ENCODE measurements at regions not wholly inside any gene's neighbourhood (a gene's known extent, or its start where the extent isn't known, plus 50 kb on each side); places are given as distances from the start of the nearest gene placed in this dataset.

- TF ChIP-seq CTCF (IDR thresholded peaks at IDR 0.05) (no peak), POLR2A (IDR thresholded peaks at IDR 0.05) (no peak), EP300 (IDR thresholded peaks at IDR 0.05) (no peak)
Measured at GRCh38 chr10:81600185-81600584, 274.8 kb upstream of the NRG3 start.

Data from tibial nerve (tissue), 4 donors.